HL-60 (cell line): ENCODE measurements at regions not wholly inside any gene's neighbourhood (a gene's known extent, or its start where the extent isn't known, plus 50 kb on each side); places are given as distances from the start of the nearest gene placed in this dataset.

Experiments
- CTCF ChIP-seq: IDR thresholded peaks from one replicate; pipeline ENCODE4 v1.5.1; 2011; ENCODE audit warnings: low read length, control low read depth, inconsistent platforms; ENCODE audit not compliant: insufficient read depth
- GABPA ChIP-seq: IDR thresholded peaks from 2 replicates; pipeline ENCODE4 v1.6.1; 2012; ENCODE audit warnings: low read depth

GRCh38 chr21:27315373-27315772 is 348.5 kb upstream of the ADAMTS5 start:
- TF ChIP-seq CTCF = no peak
- TF ChIP-seq GABPA = no peak
